Putamen (tissue), 1 donor: ENCODE measurements at regions not wholly inside any gene's neighbourhood (a gene's known extent, or its start where the extent isn't known, plus 50 kb on each side); places are given as distances from the start of the nearest gene placed in this dataset.

ENCODE experiments used
- DNase-seq: peaks from one replicate; pipeline ENCODE4 v3.0.0-alpha.2; 2016; ENCODE audit warnings: low spot score

- no peak for DNase-seq
Measured at GRCh38 chr2:100192825-100193224, 50.4 kb upstream of the AFF3 start.

GRCh38 chr2:100192300-100192699 is 49.9 kb upstream of the AFF3 start:
- no peak for DNase-seq
